WTC11 (cell line): ENCODE measurements at regions not wholly inside any gene's neighbourhood (a gene's known extent, or its start where the extent isn't known, plus 50 kb on each side); places are given as distances from the start of the nearest gene placed in this dataset.

Experiments
- ATAC-seq: fragments of 200-7000 bp; cut with Tn5 transposase; 2 replicates; pipeline ENCODE4 v1.10.0; 2021; ENCODE audit warnings: mild to moderate bottlenecking, moderate library complexity
- CTCF ChIA-PET: fragments of 300-600 bp; sonication (Branson Sonifier 250); formaldehyde crosslinking; loops from one replicate; lab custom pipeline; 2021; ENCODE audit warnings: antibody characterized with exemption; lab: Charles Lee
- POLR2A ChIA-PET: fragments of 350-600 bp; sonication (Branson Sonifier 250); formaldehyde crosslinking; loops from one replicate; lab custom pipeline; 2021; ENCODE audit warnings: antibody characterized with exemption; lab: Charles Lee
- DNase-seq: peaks from one replicate; pipeline ENCODE4 v3.0.0; 2021; ENCODE audit warnings: low spot score
- H3K27ac Mint-ChIP-seq: 2 replicates; pipeline ENCODE4 v1.8.0; 2021; ENCODE audit warnings: mixed read lengths
- H3K27me3 Mint-ChIP-seq: 2 replicates; pipeline ENCODE4 v1.8.0; 2021; ENCODE audit warnings: low read depth, mild to moderate bottlenecking, moderate library complexity, mixed read lengths
- H3K36me3 Mint-ChIP-seq: 2 replicates; pipeline ENCODE4 v1.8.0; 2021; ENCODE audit warnings: mixed read lengths
- H3K4me1 Mint-ChIP-seq: 2 replicates; pipeline ENCODE4 v1.8.0; 2022; ENCODE audit warnings: mixed read lengths
- H3K4me3 Mint-ChIP-seq: 2 replicates; pipeline ENCODE4 v1.8.0; 2021; ENCODE audit warnings: mild to moderate bottlenecking, moderate library complexity, mixed read lengths
- H3K9me3 Mint-ChIP-seq: 2 replicates; pipeline ENCODE4 v1.8.0; 2021; ENCODE audit warnings: mixed read lengths
- FOXJ3 ChIP-seq: sonication (generic); formaldehyde crosslinking; IDR thresholded peaks from 2 replicates; pipeline ENCODE4 v1.9.0; 2021; ENCODE audit warnings: missing genetic modification reagents, mild to moderate bottlenecking, borderline replicate concordance
- GTF2I ChIP-seq: fragments of 250-450 bp; sonication (Bioruptor Pico); conservative IDR thresholded peaks from 2 replicates; pipeline ENCODE4 v1.4.0; 2021; ENCODE audit warnings: mild to moderate bottlenecking
- HMGA2 ChIP-seq: fragments of 250-450 bp; sonication (Bioruptor Pico); IDR thresholded peaks from 2 replicates; pipeline ENCODE4 v1.4.0; 2021; ENCODE audit warnings: mild to moderate bottlenecking, moderate library complexity
- IRF1 ChIP-seq: sonication (generic); formaldehyde crosslinking; IDR thresholded peaks from 2 replicates; pipeline ENCODE4 v1.8.0; 2023; ENCODE audit warnings: missing genetic modification reagents
- RELA ChIP-seq: sonication (generic); formaldehyde crosslinking; IDR thresholded peaks from 2 replicates; pipeline ENCODE4 v1.8.1; 2022; ENCODE audit warnings: missing genetic modification reagents, mild to moderate bottlenecking, borderline replicate concordance
- SOX15 ChIP-seq: fragments of 250-450 bp; sonication (Bioruptor Pico); IDR thresholded peaks from 2 replicates; pipeline ENCODE4 v1.9.0; 2021; ENCODE audit warnings: mild to moderate bottlenecking
- TCF7 ChIP-seq: sonication (generic); formaldehyde crosslinking; IDR thresholded peaks from 2 replicates; pipeline ENCODE4 v1.8.0; 2022; ENCODE audit warnings: mild to moderate bottlenecking, low read depth, missing genetic modification reagents, moderate library complexity
- TEAD4 ChIP-seq: sonication (generic); formaldehyde crosslinking; IDR thresholded peaks from 2 replicates; pipeline ENCODE4 v1.8.0; 2022; ENCODE audit warnings: mild to moderate bottlenecking, missing genetic modification reagents
- ZBTB21 ChIP-seq: sonication (generic); formaldehyde crosslinking; IDR thresholded peaks from 2 replicates; pipeline ENCODE4 v1.8.1; 2023; ENCODE audit warnings: mild to moderate bottlenecking, missing genetic modification reagents, borderline replicate concordance
- ZNF219 ChIP-seq: sonication (generic); formaldehyde crosslinking; IDR thresholded peaks from 2 replicates; pipeline ENCODE4 v1.8.0; 2023; ENCODE audit warnings: missing genetic modification reagents, mild to moderate bottlenecking, borderline replicate concordance
- ZNF512 ChIP-seq: sonication (generic); formaldehyde crosslinking; IDR thresholded peaks from 2 replicates; pipeline ENCODE4 v1.8.1; 2022; ENCODE audit warnings: missing genetic modification reagents, borderline replicate concordance
- ZSCAN18 ChIP-seq: fragments of 250-450 bp; sonication (Bioruptor Pico); IDR thresholded peaks from 2 replicates; pipeline ENCODE4 v2.1.2; 2022; ENCODE audit warnings: mild to moderate bottlenecking, moderate library complexity
- TF ChIP-seq, protein P1 (sequence below): sonication (generic); formaldehyde crosslinking; conservative IDR thresholded peaks from 2 replicates; pipeline ENCODE4 v1.8.1; 2023; ENCODE audit warnings: mild to moderate bottlenecking, low read depth, missing genetic modification reagents, moderate library complexity
- TF ChIP-seq, protein P2 (sequence below): sonication (generic); formaldehyde crosslinking; IDR thresholded peaks from 2 replicates; pipeline ENCODE4 v1.8.0; 2023; ENCODE audit warnings: missing genetic modification reagents, mild to moderate bottlenecking, borderline replicate concordance

DNA sequence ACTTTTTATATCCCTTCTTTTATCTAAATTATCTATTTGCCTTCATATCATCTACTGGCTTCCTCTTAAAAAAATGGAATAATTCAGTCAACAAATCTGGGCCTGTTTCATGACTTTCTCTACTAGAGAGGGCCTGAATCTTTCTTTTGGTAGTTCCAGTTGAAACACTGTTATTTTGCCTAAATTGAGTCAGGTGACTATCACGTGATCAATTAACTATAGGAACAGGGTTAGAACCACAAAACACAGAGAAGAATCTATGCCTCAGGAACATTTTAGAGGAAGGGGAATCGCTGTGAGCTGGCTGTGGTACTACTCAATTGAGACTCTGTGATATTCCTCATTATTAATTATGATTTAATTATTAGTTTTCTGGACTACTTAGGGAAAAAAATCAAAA lies 736.7 kb upstream of the PITX2 start:
- no peaks in the 10 kb centered on the region for H3K27me3 Mint-ChIP-seq
- H3K4me3 Mint-ChIP-seq: no peak overlapping the region
- no peaks in the 10 kb centered on the region for H3K36me3 Mint-ChIP-seq
- ATAC-seq (no peak), DNase-seq (no peak)
- H3K27ac Mint-ChIP-seq: no peak overlapping the region
- H3K4me1 Mint-ChIP-seq: no peaks in the 10 kb centered on the region
- peaks cover 10% of the 10 kb centered on the region for H3K9me3 Mint-ChIP-seq
- ChIA-PET POLR2A (no interaction called here), CTCF (no interaction called here)
- no peak for TF ChIP-seq HMGA2 (CRISPR knock-in tag)

DNA sequence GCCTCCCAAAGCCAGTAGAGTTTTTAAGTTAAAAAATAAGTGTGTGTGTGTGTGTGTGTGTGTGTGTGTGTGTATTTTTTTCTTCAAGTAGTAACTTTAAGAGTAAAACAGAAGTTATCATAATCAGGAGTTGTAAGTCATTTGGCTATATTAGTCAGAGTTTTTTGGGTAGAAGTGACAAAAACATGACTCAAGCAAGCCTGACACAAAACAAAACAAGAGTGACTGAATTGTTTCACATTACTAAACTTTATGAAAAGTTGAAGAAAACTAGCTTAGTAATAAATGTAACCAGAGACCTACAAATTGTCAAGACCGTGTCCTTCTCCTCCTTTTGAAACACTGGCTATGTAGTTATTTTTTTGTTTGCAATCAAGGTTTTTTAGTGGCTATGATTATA lies 738.0 kb upstream of the PITX2 start:
- ATAC-seq: no peak
- DNase-seq: no peak
- Mint-ChIP-seq H3K27me3 (no peaks in the 10 kb centered on the region), H3K4me3 (no peak overlapping the region), H3K9me3 (peaks cover 13% of the 10 kb centered on the region), H3K4me1 (no peaks in the 10 kb centered on the region), H3K36me3 (no peaks in the 10 kb centered on the region), H3K27ac (no peak overlapping the region)
- POLR2A ChIA-PET: no interaction called here
- TF ChIP-seq ZNF219 (CRISPR knock-in tag) (no peak), ZBTB21 (CRISPR knock-in tag) (no peak), GTF2I (CRISPR knock-in tag) (no peak), TCF7 (CRISPR knock-in tag) (no peak), IRF1 (CRISPR knock-in tag) (no peak), ZSCAN18 (CRISPR knock-in tag) (no peak), ZNF512 (CRISPR knock-in tag) (no peak), SOX15 (CRISPR knock-in tag) (no peak), TEAD4 (CRISPR knock-in tag) (no peak), RELA (CRISPR knock-in tag) (no peak), FOXJ3 (no peak)
- TF ChIP-seq, protein P1, sequence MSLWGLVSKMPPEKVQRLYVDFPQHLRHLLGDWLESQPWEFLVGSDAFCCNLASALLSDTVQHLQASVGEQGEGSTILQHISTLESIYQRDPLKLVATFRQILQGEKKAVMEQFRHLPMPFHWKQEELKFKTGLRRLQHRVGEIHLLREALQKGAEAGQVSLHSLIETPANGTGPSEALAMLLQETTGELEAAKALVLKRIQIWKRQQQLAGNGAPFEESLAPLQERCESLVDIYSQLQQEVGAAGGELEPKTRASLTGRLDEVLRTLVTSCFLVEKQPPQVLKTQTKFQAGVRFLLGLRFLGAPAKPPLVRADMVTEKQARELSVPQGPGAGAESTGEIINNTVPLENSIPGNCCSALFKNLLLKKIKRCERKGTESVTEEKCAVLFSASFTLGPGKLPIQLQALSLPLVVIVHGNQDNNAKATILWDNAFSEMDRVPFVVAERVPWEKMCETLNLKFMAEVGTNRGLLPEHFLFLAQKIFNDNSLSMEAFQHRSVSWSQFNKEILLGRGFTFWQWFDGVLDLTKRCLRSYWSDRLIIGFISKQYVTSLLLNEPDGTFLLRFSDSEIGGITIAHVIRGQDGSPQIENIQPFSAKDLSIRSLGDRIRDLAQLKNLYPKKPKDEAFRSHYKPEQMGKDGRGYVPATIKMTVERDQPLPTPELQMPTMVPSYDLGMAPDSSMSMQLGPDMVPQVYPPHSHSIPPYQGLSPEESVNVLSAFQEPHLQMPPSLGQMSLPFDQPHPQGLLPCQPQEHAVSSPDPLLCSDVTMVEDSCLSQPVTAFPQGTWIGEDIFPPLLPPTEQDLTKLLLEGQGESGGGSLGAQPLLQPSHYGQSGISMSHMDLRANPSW (CRISPR knock-in tag): no peak
- TF ChIP-seq, protein P2, sequence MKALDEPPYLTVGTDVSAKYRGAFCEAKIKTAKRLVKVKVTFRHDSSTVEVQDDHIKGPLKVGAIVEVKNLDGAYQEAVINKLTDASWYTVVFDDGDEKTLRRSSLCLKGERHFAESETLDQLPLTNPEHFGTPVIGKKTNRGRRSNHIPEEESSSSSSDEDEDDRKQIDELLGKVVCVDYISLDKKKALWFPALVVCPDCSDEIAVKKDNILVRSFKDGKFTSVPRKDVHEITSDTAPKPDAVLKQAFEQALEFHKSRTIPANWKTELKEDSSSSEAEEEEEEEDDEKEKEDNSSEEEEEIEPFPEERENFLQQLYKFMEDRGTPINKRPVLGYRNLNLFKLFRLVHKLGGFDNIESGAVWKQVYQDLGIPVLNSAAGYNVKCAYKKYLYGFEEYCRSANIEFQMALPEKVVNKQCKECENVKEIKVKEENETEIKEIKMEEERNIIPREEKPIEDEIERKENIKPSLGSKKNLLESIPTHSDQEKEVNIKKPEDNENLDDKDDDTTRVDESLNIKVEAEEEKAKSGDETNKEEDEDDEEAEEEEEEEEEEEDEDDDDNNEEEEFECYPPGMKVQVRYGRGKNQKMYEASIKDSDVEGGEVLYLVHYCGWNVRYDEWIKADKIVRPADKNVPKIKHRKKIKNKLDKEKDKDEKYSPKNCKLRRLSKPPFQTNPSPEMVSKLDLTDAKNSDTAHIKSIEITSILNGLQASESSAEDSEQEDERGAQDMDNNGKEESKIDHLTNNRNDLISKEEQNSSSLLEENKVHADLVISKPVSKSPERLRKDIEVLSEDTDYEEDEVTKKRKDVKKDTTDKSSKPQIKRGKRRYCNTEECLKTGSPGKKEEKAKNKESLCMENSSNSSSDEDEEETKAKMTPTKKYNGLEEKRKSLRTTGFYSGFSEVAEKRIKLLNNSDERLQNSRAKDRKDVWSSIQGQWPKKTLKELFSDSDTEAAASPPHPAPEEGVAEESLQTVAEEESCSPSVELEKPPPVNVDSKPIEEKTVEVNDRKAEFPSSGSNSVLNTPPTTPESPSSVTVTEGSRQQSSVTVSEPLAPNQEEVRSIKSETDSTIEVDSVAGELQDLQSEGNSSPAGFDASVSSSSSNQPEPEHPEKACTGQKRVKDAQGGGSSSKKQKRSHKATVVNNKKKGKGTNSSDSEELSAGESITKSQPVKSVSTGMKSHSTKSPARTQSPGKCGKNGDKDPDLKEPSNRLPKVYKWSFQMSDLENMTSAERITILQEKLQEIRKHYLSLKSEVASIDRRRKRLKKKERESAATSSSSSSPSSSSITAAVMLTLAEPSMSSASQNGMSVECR (CRISPR knock-in tag): no peak
- CTCF ChIA-PET: no interaction called here
